AG10803 (cell line): ENCODE measurements at regions not wholly inside any gene's neighbourhood (a gene's known extent, or its start where the extent isn't known, plus 50 kb on each side); places are given as distances from the start of the nearest gene placed in this dataset.

Experiments used
- DNase-seq: peaks from one replicate; pipeline ENCODE4 v3.0.0; 2010; ENCODE audit warnings: low read depth
- H3K4me3 ChIP-seq: 2 replicates; pipeline ENCODE4 v1.5.1; 2011; ENCODE audit warnings: mild to moderate bottlenecking, low read length, control low read depth
- TF ChIP-seq, protein P1 (sequence below): conservative IDR thresholded peaks from 2 replicates; pipeline ENCODE4 v1.5.1; 2011; ENCODE audit warnings: mild to moderate bottlenecking, low read length, control low read depth, inconsistent platforms

GRCh38 chr10:128322950-128323349, 196.7 kb upstream of the MKI67 start:
- DNase-seq = no peak
- TF ChIP-seq, protein P1, sequence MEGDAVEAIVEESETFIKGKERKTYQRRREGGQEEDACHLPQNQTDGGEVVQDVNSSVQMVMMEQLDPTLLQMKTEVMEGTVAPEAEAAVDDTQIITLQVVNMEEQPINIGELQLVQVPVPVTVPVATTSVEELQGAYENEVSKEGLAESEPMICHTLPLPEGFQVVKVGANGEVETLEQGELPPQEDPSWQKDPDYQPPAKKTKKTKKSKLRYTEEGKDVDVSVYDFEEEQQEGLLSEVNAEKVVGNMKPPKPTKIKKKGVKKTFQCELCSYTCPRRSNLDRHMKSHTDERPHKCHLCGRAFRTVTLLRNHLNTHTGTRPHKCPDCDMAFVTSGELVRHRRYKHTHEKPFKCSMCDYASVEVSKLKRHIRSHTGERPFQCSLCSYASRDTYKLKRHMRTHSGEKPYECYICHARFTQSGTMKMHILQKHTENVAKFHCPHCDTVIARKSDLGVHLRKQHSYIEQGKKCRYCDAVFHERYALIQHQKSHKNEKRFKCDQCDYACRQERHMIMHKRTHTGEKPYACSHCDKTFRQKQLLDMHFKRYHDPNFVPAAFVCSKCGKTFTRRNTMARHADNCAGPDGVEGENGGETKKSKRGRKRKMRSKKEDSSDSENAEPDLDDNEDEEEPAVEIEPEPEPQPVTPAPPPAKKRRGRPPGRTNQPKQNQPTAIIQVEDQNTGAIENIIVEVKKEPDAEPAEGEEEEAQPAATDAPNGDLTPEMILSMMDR = no peak
- no peak overlapping the region for H3K4me3 ChIP-seq

GRCh38 chr10:128324058-128324827, 198.0 kb upstream of the MKI67 start:
- TF ChIP-seq, protein P1 = no peak
- H3K4me3 ChIP-seq = no peak overlapping the region
- no peak for DNase-seq

DNA sequence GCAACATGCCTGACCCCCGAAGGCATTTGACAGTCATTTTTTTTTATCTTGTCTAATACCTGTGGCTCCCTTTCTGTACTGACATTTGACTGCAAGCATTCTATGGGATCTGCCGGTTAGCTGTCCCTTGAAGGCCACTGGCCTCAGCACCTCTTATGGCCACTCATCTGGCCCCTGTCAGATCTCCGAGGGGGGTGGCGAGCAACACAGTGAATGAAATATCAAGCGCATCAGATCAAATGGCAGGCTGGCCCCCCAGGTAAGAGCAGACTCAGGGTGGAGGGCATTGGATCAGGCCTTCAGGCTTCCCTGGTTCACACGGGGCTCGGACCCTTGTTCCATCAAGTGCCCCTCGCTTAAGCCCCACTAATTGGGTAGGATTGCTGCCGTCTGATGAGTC, 199.6 kb upstream of the MKI67 start:
- TF ChIP-seq, protein P1 = no peak
- H3K4me3 ChIP-seq = no peak overlapping the region
- DNase-seq = no peak

DNA sequence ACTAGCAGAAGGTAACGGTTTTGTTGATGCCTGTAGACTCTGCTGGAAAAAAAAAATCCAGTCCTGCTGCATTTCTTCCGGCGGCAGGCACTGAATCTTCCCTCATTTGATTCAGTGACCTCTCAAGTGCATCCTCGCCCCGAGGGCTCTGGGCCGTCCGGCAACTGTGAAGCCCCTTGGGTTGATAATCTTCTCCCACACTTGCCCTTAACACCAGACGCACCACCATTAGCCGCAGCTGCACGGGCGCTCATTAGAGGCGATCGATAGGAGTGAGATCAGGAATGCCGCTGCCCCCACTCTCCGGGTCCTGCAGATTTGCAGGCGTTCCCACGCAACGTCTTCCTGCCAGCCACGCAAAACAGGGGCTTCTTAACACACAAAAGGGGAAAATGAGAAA, 200.0 kb upstream of the MKI67 start:
- TF ChIP-seq, protein P1 = no peak
- no peak for DNase-seq

GRCh38 chr10:128326851-128327250, 200.6 kb upstream of the MKI67 start:
- DNase-seq = no peak
- no peak overlapping the region for H3K4me3 ChIP-seq
- TF ChIP-seq, protein P1 = no peak

More for the DNA sequence above, 200.0 kb upstream of the MKI67 start:
- H3K4me3 ChIP-seq = no peak overlapping the region

GRCh38 chr10:128336401-128336800, 210.2 kb upstream of the MKI67 start:
- TF ChIP-seq, protein P1 = no peak
- no peak for DNase-seq
- H3K4me3 ChIP-seq = no peak overlapping the region

- DNase-seq = no peak
- H3K4me3 ChIP-seq = no peak overlapping the region
- TF ChIP-seq, protein P1 = no peak
These were observed 211.7 kb upstream of the MKI67 start for GRCh38 chr10:128337860-128338378.
